HAP-1 (cell line): ENCODE measurements at regions not wholly inside any gene's neighbourhood (a gene's known extent, or its start where the extent isn't known, plus 50 kb on each side); places are given as distances from the start of the nearest gene placed in this dataset.

Experiments
- DNase-seq, 2 experiments: peaks; one replicate each; pipeline ENCODE4 v3.0.0-alpha.2; 2016 to 2020; ENCODE audit warnings: low spot score in 2 of 2
- H3K27me3 ChIP-seq: fragments of 250-450 bp; sonication (Bioruptor Pico); 2 replicates; pipeline ENCODE4 v1.5.1; 2020; ENCODE audit warnings: low read depth, mild to moderate bottlenecking, moderate library complexity
- H3K36me3 ChIP-seq: fragments of 250-450 bp; sonication (Bioruptor Pico); replicated peaks from 2 replicates; pipeline ENCODE4 v1.5.1; 2020; ENCODE audit warnings: mild to moderate bottlenecking
- H3K4me1 ChIP-seq: fragments of 250-450 bp; sonication (Bioruptor Pico); 2 replicates; pipeline ENCODE4 v1.5.1; 2020; ENCODE audit warnings: mild to moderate bottlenecking
- H3K4me3 ChIP-seq: fragments of 250-450 bp; sonication (Bioruptor Pico); 2 replicates; pipeline ENCODE4 v1.5.1; 2020; ENCODE audit warnings: mild to moderate bottlenecking, moderate library complexity
- H3K9me3 ChIP-seq: fragments of 250-450 bp; sonication (Bioruptor Pico); 2 replicates; pipeline ENCODE4 v1.5.1; 2020; ENCODE audit warnings: mild to moderate bottlenecking, moderate library complexity
- in situ Hi-C: fragments of 300-500 bp; cut with MboI; formaldehyde crosslinking; loops from 3 replicates; pipeline ENCODE4 v1.14.3; 2020; ENCODE audit warnings: low sequenced_read_pairs, inconsistent platforms, mixed read lengths

DNA sequence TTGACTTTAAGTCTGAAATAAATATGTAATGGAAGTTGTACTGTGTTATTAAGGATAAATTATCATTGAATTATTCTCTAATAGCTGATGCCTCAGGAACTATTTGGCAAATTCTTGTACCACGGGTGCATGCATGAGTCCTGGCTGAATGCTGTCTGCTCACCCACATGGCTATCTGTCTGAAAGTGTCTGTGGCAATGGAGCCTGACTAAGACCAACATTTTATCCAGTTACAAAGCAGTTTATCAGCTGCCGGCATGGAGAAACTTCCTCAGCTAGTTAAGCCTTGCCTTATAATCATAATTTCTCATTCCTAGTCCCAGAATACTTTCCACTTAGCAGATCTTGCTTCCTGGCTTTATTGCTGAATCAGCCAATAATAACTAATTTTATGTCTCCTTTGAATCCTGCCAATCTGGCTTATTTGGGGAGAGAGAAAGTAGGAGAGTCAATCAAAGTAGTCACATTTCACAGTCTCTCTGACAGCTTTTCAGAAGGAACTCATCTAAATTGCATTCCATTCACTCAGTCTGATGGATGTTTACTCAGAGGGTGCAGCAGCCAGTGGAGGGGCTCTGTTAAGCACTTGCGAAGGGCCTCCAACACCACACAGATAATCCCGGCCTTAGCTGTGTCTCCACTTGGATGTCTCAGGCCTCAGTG is 280.6 kb upstream of the CLEC14A start:
- no peak for DNase-seq
- in situ Hi-C loops = no loop called here
- Histone ChIP-seq H3K36me3 (no peaks in the 10 kb centered on the region), H3K27me3 (no peaks in the 10 kb centered on the region), H3K4me1 (no peaks in the 10 kb centered on the region), H3K9me3 (no peaks in the 10 kb centered on the region), H3K4me3 (no peak overlapping the region)

DNA sequence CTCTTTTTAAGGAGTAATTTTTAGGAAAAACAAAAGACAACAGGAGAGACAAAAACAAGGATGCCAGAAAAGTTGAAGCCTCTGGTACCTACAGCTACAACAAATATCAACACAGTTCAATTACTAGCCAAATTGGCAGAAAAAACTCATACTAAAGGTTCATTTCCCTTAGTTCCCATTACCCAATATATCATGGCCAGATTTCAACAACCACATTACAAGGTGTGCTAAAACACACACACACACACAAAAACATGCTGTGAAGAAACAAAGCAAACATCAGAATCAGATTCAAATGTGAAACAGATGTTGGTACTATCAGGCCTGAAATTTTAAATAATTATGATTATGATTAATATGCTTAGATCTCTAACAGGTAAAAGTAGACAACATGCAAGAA is 272.7 kb upstream of the CLEC14A start:
- in situ Hi-C loops = no loop called here

DNA sequence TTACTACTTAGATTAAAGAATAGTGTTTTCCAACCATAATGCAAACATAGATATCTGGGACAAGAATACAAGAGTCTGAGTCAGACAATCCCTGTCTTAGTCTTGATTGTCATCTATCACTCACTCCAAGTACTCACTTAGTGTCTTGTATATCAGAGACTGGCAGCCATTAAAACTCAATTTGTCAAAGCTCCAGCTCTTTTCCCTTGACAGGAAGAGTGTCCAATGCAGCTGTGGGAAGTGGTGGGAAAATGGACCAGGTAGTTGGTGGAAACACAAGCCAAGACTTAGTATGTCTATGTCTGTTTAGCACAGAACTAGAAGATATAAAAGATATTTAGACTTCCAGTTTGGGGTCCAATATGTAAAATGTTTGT is 271.6 kb upstream of the CLEC14A start:
- no peaks in the 10 kb centered on the region for H3K36me3 ChIP-seq
- H3K27me3 ChIP-seq = no peaks in the 10 kb centered on the region
- in situ Hi-C loops = no loop called here

More for the DNA sequence above, 272.7 kb upstream of the CLEC14A start:
- H3K9me3 ChIP-seq = no peaks in the 10 kb centered on the region
- H3K4me1 ChIP-seq = no peaks in the 10 kb centered on the region
- H3K4me3 ChIP-seq = no peak overlapping the region
- DNase-seq = no peak
- no peaks in the 10 kb centered on the region for H3K36me3 ChIP-seq
- H3K27me3 ChIP-seq = no peaks in the 10 kb centered on the region

DNA sequence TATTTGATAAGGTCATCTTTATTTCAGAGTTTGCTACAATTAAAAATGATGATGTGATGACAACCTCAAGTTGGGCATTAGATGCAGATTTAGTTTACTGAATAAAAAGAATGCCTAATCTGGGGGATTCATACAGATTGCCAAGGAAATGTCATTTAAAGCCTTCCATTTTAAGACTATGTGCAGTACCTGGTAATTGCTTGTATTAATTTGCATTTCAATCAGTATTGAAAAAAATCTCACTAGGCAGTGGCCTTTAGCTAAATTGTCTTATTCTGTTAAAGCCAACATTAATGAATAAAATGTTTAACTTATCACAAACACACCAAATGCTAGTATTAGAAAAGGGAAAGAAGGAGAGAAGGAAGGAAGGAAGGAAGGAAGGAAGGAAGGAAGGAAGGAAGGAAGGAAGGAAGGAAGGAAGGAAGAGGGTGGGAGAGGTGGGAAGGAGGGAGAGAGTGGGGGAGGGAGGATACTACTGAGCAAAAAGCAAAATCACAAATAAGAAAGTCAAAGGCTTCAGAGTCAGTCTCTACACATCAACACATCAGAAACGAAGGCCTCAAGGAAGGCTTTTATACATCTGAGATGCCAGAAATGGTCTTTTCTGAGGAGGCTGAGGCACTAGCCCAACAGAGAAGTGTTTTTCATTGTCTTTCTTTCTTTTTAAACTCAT is 271.1 kb upstream of the CLEC14A start:
- in situ Hi-C loops = no loop called here
- Histone ChIP-seq H3K36me3 (no peaks in the 10 kb centered on the region), H3K27me3 (no peaks in the 10 kb centered on the region), H3K4me3 (no peak overlapping the region), H3K4me1 (no peaks in the 10 kb centered on the region), H3K9me3 (no peaks in the 10 kb centered on the region)
- no peak for DNase-seq

More for the DNA sequence above, 271.6 kb upstream of the CLEC14A start:
- Histone ChIP-seq H3K4me3 (no peak overlapping the region), H3K9me3 (no peaks in the 10 kb centered on the region), H3K4me1 (no peaks in the 10 kb centered on the region)
- no peak for DNase-seq

DNA sequence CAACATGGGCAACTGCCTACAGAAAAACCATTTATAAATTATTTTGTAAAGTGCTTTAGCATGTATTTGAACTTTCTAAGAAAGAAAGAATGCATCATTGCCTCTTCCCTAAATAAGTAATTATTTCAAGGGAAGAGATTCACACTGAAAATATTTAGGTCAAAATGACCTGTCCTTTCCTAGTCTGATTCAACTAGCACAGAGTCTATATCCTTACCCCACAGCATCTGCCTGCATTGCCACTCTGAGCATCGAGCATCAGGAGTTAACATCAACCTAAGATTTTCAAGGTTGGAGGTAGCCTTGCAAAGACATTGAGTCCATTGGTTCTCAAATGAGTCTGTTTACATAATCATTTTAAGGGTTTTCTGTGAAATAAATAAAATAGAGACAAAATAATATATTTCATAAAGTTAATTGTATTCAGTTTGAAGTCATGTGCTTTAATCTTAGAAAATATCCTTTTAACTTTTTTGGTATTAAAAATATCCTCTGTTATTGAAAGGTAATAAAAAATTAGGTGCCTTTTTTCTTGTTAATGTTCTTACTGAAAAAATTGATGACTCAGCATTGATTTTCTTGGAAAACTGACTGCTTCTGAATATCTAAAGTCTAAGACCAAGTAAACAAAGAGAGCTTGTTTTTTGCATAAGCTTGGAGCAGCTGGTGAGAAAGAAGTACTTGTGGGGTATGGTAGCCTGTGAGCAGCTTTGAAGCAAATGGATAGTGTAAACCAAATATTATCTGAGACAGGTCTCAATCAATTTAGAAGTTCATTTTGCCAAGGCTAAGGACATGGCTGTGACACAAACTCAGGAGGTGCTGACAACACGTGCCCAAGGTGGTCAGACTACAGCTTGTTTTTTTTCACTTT is 269.0 kb upstream of the CLEC14A start:
- Histone ChIP-seq H3K4me1 (no peaks in the 10 kb centered on the region), H3K9me3 (peaks cover 3% of the 10 kb centered on the region; the same call in 1 of the 2 replicates), H3K36me3 (no peaks in the 10 kb centered on the region), H3K27me3 (no peaks in the 10 kb centered on the region), H3K4me3 (no peak overlapping the region)
- in situ Hi-C loops = no loop called here
- DNase-seq = no peak

DNA sequence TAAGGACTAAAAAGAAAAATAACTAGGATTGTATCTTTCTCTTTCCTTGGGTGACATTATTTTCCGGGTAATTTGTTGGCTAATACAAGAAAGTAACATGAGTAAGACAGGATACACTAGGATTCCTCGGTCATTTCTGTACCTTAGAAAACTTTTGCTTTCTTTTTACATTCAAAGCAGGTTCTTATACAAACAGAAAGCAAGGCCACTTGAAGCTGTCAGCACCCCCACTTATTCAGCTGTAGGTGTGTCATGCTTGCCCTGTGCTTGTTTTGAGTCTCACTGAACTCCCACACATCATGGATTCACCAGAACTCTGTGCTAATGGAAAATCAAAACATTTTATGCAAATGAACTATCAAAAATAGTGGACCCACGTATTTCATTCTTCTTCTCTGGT is 266.8 kb upstream of the CLEC14A start:
- no peaks in the 10 kb centered on the region for H3K27me3 ChIP-seq
- no peaks in the 10 kb centered on the region for H3K4me1 ChIP-seq
- in situ Hi-C loops = no loop called here
- H3K9me3 ChIP-seq = peaks cover 3% of the 10 kb centered on the region; the same call in 1 of the 2 replicates
- H3K4me3 ChIP-seq = no peak overlapping the region
- H3K36me3 ChIP-seq = no peaks in the 10 kb centered on the region
- DNase-seq = no peak

DNA sequence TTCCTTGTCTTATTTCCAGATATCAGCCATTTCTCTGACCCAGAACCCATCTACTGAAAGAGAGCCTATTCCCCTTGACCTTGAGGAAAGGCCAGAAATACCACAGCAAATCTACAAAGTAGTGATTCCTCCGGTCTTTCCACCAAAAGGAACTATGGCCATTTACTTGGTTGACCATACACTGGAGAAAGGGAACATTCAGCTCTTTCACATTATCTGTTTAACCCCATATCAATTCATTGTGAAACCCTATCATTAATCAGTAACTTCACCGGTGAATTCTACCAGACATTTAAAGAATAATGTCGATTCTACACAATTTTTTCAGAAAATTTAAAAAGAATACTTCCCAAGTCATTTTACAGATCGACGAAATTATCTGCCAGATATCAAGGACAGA is 265.7 kb upstream of the CLEC14A start:
- H3K4me3 ChIP-seq = no peak overlapping the region
- no peaks in the 10 kb centered on the region for H3K27me3 ChIP-seq
- in situ Hi-C loops = no loop called here
- DNase-seq = no peak
- no peaks in the 10 kb centered on the region for H3K36me3 ChIP-seq
- peaks cover 3% of the 10 kb centered on the region; the same call in 1 of the 2 replicates for H3K9me3 ChIP-seq
- no peaks in the 10 kb centered on the region for H3K4me1 ChIP-seq

DNA sequence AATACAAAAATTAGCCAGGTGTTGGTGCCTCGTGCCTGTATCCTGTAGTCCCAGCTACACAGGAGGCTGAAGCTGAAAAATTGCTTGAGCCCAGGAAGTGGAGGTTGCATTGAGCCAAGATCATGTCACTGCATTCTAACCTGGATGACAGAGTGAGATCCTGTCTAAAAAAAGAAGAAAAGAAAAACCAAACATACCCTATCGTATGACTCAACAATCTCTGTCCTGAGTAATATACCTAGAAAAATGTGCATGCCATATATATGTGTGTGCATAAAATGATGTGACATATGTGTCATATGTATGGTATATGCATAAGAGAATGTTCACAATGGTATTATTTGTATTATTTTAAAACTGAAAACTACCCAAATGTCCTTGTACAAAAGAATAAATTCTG is 261.5 kb upstream of the CLEC14A start:
- Histone ChIP-seq H3K36me3 (no peaks in the 10 kb centered on the region), H3K9me3 (peaks cover 3% of the 10 kb centered on the region; the same call in 1 of the 2 replicates)
- in situ Hi-C loops = no loop called here

DNA sequence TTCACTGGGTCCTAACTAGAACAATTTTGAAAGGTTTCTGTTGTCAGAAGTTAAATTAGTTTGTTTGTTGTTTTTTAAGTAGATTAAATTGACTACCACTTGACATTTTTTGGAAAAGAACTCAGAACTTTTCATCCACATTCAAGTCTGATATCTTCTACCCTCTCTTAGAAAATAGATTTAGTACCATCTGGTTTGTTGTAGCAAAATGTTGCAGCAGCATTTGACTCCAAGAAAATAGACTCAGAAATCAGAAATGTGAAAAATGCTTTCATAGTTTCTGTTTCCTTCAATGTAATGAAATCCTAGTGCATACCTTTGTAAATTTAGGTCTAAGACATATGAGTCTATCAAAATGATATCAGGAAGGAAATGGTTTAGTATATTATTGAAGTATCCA is 256.3 kb upstream of the CLEC14A start:
- DNase-seq = no peak
- in situ Hi-C loops = no loop called here
- Histone ChIP-seq H3K27me3 (no peaks in the 10 kb centered on the region), H3K4me1 (no peaks in the 10 kb centered on the region), H3K9me3 (no peaks in the 10 kb centered on the region), H3K4me3 (no peak overlapping the region), H3K36me3 (no peaks in the 10 kb centered on the region)

More for the DNA sequence above, 261.5 kb upstream of the CLEC14A start:
- Histone ChIP-seq H3K4me3 (no peak overlapping the region), H3K4me1 (no peaks in the 10 kb centered on the region), H3K27me3 (no peaks in the 10 kb centered on the region)
- no peak for DNase-seq

DNA sequence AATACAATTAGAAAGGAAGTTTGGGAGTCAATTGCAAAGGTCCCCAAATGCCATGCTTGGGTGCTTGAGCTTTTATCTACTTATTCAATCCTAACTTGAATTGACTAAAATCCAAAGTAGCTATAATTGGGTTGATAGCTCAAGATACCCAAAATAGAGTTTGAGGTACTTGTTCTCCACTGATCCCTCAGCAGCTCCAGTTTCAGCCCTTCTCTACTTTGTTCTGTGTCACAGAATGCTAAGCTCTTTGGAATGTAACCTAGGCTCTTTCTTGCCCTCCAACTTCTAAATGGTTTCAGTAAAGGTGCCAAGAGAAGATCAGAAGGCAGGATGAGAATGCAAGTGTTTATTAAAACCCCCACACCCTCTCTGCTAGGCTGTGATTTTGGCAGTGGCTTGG is 251.4 kb upstream of the CLEC14A start:
- Histone ChIP-seq H3K9me3 (0 out of 2 replicates have a peak, but pooled peaks cover 2% of the 10 kb centered on the region), H3K36me3 (no peaks in the 10 kb centered on the region), H3K4me1 (no peaks in the 10 kb centered on the region), H3K4me3 (no peak overlapping the region), H3K27me3 (no peaks in the 10 kb centered on the region)
- in situ Hi-C loops = no loop called here
- DNase-seq = no peak

DNA sequence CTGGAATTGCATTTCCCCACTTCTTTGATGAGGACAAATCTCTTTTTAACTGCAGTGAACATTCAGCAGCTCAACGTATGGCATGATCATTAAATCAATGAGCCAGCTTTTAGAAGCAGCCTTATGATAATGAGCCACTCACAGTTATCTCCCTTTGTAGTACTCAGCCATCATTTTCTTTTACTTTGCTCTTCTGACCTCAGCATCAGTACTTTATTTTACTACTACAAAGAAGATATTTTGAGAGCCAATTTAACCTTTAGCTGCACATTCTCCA is 250.0 kb upstream of the CLEC14A start:
- Histone ChIP-seq H3K9me3 (0 out of 2 replicates have a peak, but pooled peaks cover 2% of the 10 kb centered on the region), H3K4me3 (no peak overlapping the region), H3K27me3 (no peaks in the 10 kb centered on the region), H3K36me3 (no peaks in the 10 kb centered on the region), H3K4me1 (no peaks in the 10 kb centered on the region)
- DNase-seq = no peak
- in situ Hi-C loops = no loop called here

DNA sequence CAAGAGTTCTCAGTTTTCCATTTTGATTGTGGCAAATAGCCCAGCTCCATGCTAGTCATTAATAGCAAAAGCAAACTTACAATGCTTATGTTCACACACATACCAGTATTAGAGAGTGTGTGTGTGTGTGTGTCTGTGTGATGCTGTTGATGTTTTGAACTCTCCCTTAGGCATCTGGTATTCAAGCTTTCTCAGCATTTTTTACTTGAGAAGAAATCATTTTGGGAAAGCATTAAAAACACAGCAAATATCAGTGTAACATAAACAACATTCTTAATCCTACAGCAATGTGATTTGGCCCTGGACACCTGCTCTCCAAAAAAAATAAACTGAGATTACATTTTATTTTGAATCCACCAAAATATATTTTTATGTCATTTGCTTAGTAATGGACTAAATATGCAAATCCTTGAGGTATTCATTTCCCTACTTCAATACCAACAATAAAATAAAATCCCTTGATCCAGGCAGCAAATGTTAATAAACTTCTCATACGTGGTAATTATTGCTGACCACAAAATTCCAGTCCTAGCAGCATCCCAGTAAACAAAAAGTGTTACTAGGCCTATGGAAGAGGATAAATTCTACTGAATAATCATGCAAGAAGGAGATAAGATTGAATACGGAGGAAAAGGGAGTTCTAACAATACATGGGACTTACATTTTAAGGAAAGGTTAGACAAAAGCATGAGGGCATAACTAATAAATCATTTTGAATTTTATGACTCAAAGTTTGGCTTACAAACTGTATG is 249.5 kb upstream of the CLEC14A start:
- DNase-seq = no peak
- Histone ChIP-seq H3K27me3 (no peaks in the 10 kb centered on the region), H3K9me3 (0 out of 2 replicates have a peak, but pooled peaks cover 2% of the 10 kb centered on the region), H3K4me1 (no peaks in the 10 kb centered on the region), H3K4me3 (no peak overlapping the region), H3K36me3 (no peaks in the 10 kb centered on the region)
- in situ Hi-C loops = no loop called here

DNA sequence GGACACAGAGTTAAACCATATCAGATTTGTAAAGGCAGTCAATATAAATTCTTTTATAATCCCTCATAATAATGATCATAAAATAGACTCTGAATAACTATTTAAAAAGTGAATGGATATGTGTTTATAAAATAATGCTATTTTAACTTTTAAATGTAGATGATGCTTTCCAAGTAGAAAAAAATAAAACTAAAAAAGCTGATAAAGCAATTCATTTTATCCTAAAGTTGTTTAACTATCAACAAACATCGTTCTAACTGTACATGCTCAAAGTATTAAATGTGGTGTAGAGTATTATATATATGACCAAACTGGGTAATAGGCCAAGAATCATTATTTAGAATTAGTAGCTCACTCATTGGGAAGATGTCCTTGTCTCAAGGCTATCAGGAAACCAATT is 248.3 kb upstream of the CLEC14A start:
- Histone ChIP-seq H3K4me3 (no peak overlapping the region), H3K36me3 (no peaks in the 10 kb centered on the region), H3K4me1 (no peaks in the 10 kb centered on the region), H3K27me3 (no peaks in the 10 kb centered on the region), H3K9me3 (0 out of 2 replicates have a peak, but pooled peaks cover 2% of the 10 kb centered on the region)
- in situ Hi-C loops = no loop called here
- no peak for DNase-seq
